ENCODE measurements at regions not wholly inside any gene's neighbourhood (a gene's known extent, or its start where the extent isn't known, plus 50 kb on each side); places are given as distances from the start of the nearest gene placed in this dataset.

GRCh38 chr1:72911656-72912055 is 629.3 kb upstream of the NEGR1 start:
- no peak for DNase-seq (ENCODE audit: low read depth)
- TF ChIP-seq CTCF (IDR thresholded peaks at IDR 0.05; ENCODE audit: control insufficient read depth, extremely low read depth, insufficient read depth), result no peak
- H3K4me3 ChIP-seq (ENCODE audit: low read depth, low read length), result no peak overlapping the region

DNA sequence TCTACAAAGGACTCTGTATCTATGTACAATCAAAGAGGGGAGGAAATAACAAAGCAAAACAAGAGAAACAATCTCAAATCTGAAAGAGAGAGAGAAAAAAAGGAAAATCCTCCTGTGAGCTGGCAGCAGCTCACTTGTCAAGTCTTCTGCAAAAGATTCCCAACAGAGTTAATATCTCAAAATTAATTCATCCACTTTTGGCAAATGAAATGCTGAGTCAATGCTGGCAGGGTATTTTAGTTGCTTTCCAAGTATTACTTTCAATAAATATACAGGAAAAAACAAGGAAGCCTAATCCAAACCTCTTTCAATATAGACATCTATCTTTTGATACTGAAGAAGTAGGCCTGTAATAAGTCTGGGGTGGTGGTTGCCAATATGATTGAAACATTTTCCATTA is 613.9 kb upstream of the NEGR1 start:
- no peak for TF ChIP-seq CTCF (IDR thresholded peaks at IDR 0.05; ENCODE audit: control insufficient read depth, extremely low read depth, insufficient read depth)
- no peak for DNase-seq (ENCODE audit: low read depth)
- no peak overlapping the region for H3K4me3 ChIP-seq (ENCODE audit: low read depth, low read length)

GRCh38 chr1:72892461-72892860 is 610.1 kb upstream of the NEGR1 start:
- TF ChIP-seq CTCF (IDR thresholded peaks at IDR 0.05; ENCODE audit: control insufficient read depth, extremely low read depth, insufficient read depth), result no peak
- DNase-seq (ENCODE audit: low read depth), result no peak
- no peak overlapping the region for H3K4me3 ChIP-seq (ENCODE audit: low read depth, low read length)

DNA sequence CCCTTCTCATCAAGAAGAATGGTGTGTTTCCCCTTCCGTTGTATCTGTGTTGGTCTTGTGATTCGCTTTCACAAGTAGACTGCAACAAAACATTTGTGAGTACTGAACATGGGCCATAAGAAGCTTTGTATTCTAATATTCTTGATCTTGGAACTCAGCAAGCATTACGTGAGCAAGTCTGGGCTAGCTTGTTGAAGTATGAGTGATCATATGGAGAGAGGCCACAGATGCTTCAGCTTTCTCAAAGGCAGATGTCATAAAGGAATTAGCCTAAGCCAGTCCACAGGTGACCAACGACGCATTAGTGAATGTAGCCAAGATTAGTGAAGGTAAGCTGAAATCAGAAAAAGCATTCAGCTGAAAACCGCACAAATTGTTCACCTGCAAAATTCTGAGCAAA is 609.6 kb upstream of the NEGR1 start:
- no peak for TF ChIP-seq CTCF (IDR thresholded peaks at IDR 0.05; ENCODE audit: control insufficient read depth, extremely low read depth, insufficient read depth)
- DNase-seq (ENCODE audit: low read depth), result no peak
- H3K4me3 ChIP-seq (ENCODE audit: low read depth, low read length), result no peak overlapping the region

- no peak overlapping the region for H3K4me3 ChIP-seq (ENCODE audit: low read depth, low read length)
- DNase-seq (ENCODE audit: low read depth), result no peak
- no peak for TF ChIP-seq CTCF (IDR thresholded peaks at IDR 0.05; ENCODE audit: control insufficient read depth, extremely low read depth, insufficient read depth)
Measured at GRCh38 chr1:72885841-72886240, 603.5 kb upstream of the NEGR1 start.

DNA sequence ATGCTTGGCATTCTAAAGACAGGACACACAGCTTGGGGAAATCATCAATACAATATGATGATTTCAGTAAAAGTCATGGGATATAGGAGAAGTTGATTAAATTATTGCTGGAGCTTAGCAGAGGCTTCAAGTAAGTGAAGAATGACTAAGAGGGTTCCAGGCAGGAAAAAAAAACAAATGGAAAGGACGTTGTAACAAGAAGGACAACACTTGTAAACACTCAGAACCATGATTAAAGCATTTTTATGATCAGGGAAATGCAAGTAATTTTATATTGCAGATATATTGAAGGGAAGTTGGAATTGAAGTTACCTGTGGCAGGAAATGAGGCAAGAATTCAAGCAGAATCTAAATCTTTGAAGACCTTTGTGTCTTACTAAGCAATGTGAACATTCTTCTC is 602.7 kb upstream of the NEGR1 start:
- H3K4me3 ChIP-seq (ENCODE audit: low read depth, low read length), result no peak overlapping the region
- TF ChIP-seq CTCF (IDR thresholded peaks at IDR 0.05; ENCODE audit: control insufficient read depth, extremely low read depth, insufficient read depth), result no peak
- DNase-seq (ENCODE audit: low read depth), result no peak

DNA sequence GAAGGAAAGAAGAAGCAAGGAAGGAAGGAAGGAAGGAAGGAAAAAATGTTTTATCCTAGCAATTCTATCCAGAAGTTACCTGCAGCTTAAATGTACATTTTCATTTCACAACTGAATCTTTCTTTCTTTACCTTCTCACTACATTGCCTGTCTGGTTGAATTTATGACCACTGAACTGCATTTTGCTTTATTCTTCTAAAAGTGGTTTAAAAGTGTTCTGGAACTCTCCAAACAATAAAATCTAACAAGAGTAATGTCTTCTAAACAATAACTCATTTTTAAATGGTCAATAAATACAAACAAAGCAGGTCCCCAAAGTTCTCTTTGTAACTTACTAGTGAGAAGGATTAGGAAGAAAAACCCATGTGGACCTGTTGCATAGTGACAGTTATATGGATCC is 587.5 kb upstream of the NEGR1 start:
- no peak for DNase-seq (ENCODE audit: low read depth)
- H3K4me3 ChIP-seq (ENCODE audit: low read depth, low read length), result no peak overlapping the region
- TF ChIP-seq CTCF (IDR thresholded peaks at IDR 0.05; ENCODE audit: control insufficient read depth, extremely low read depth, insufficient read depth), result no peak

Data from LNCaP clone FGC (cell line).